ENCODE measurements at regions not wholly inside any gene's neighbourhood (a gene's known extent, or its start where the extent isn't known, plus 50 kb on each side); places are given as distances from the start of the nearest gene placed in this dataset.

- no peak overlapping the region for H2BK120ac ChIP-seq (ENCODE audit: insufficient read depth, low read length, poor library complexity)
- H3K9ac ChIP-seq (ENCODE audit: low read length): no peak overlapping the region
- H3K27me3 ChIP-seq (ENCODE audit: insufficient read depth, low read length): no peaks in the 10 kb centered on the region
- no peak overlapping the region for H3K4me3 ChIP-seq (ENCODE audit: low read depth, low read length)
- H3K14ac ChIP-seq (ENCODE audit: low read length): no peak overlapping the region
- H3K4me2 ChIP-seq (ENCODE audit: low read length): no peak overlapping the region
- DNase-seq: no peak
- H2AFZ ChIP-seq (ENCODE audit: insufficient read depth, low read length, poor library complexity): no peak overlapping the region
- no peaks in the 10 kb centered on the region for H3K36me3 ChIP-seq (ENCODE audit: control insufficient read depth in 1 of 2, insufficient read depth in 2 of 2, low read length in 2 of 2)
- no peaks in the 10 kb centered on the region for H3K79me2 ChIP-seq (ENCODE audit: control insufficient read depth, insufficient read depth, low read length, poor library complexity)
- H4K91ac ChIP-seq (ENCODE audit: low read depth, low read length): no peak overlapping the region
- no peak overlapping the region for H3K27ac ChIP-seq (ENCODE audit: low read depth, low read length)
- H4K12ac ChIP-seq (ENCODE audit: low read depth, low read length): no peak overlapping the region
- peaks cover 8% of the 10 kb centered on the region for H3K79me1 ChIP-seq (ENCODE audit: low read length)
- peaks cover 14 to 17% of the 10 kb centered on the region in 2 experiments for H3K4me1 ChIP-seq (ENCODE audit: control insufficient read depth in 1 of 2, insufficient read depth in 2 of 2, low read length in 2 of 2)
- no CpG with 5 or more reads among the region's 9 CpGs for WGBS (ENCODE audit: extremely low coverage, insufficient coverage, insufficient read length)
- no peak overlapping the region for H4K8ac ChIP-seq (ENCODE audit: low read depth, low read length)
- H3K4ac ChIP-seq (ENCODE audit: low read depth, low read length): no peak overlapping the region
- H3K9me3 ChIP-seq (ENCODE audit: insufficient read depth, low read depth, low read length): no peaks in the 10 kb centered on the region
- no peak overlapping the region for H2BK5ac ChIP-seq (ENCODE audit: low read depth, low read length, poor library complexity)
- H2BK12ac ChIP-seq (ENCODE audit: low read length): peak overlapping the region; percentile 61
- H2AK5ac ChIP-seq (ENCODE audit: low read length): no peak overlapping the region
- H3K23ac ChIP-seq (ENCODE audit: low read length): no peak overlapping the region
- H3K18ac ChIP-seq (ENCODE audit: low read length): no peak overlapping the region
These were observed 79.3 kb upstream of the MAP3K1 start for GRCh38 chr5:56735849-56736641.

- peak overlapping the region; percentile 27 for H3K27ac ChIP-seq (ENCODE audit: low read depth, low read length)
- no peak overlapping the region for H4K8ac ChIP-seq (ENCODE audit: low read depth, low read length)
- H3K4me1 ChIP-seq (ENCODE audit: control insufficient read depth in 1 of 2, insufficient read depth in 2 of 2, low read length in 2 of 2): peaks cover 14 to 17% of the 10 kb centered on the region in 2 experiments
- H3K27me3 ChIP-seq (ENCODE audit: insufficient read depth, low read length): no peaks in the 10 kb centered on the region
- no peak overlapping the region for H2BK5ac ChIP-seq (ENCODE audit: low read depth, low read length, poor library complexity)
- DNase-seq: peak; percentile 59 to 68
- H4K91ac ChIP-seq (ENCODE audit: low read depth, low read length): no peak overlapping the region
- H3K4me3 ChIP-seq (ENCODE audit: low read depth, low read length): no peak overlapping the region
- H2BK120ac ChIP-seq (ENCODE audit: insufficient read depth, low read length, poor library complexity): no peak overlapping the region
- H3K79me2 ChIP-seq (ENCODE audit: control insufficient read depth, insufficient read depth, low read length, poor library complexity): no peaks in the 10 kb centered on the region
- no peak overlapping the region for H2BK12ac ChIP-seq (ENCODE audit: low read length)
- H3K9ac ChIP-seq (ENCODE audit: low read length): no peak overlapping the region
- peaks cover 8% of the 10 kb centered on the region for H3K79me1 ChIP-seq (ENCODE audit: low read length)
- H3K36me3 ChIP-seq (ENCODE audit: control insufficient read depth in 1 of 2, insufficient read depth in 2 of 2, low read length in 2 of 2): no peaks in the 10 kb centered on the region
- no peak overlapping the region for H3K4me2 ChIP-seq (ENCODE audit: low read length)
- H3K9me3 ChIP-seq (ENCODE audit: insufficient read depth, low read depth, low read length): no peaks in the 10 kb centered on the region
- WGBS (ENCODE audit: extremely low coverage, insufficient coverage, insufficient read length): no CpG with 5 or more reads among the region's 2 CpGs
- no peak overlapping the region for H3K4ac ChIP-seq (ENCODE audit: low read depth, low read length)
- H2AFZ ChIP-seq (ENCODE audit: insufficient read depth, low read length, poor library complexity): no peak overlapping the region
- H4K12ac ChIP-seq (ENCODE audit: low read depth, low read length): no peak overlapping the region
- no peak overlapping the region for H2AK5ac ChIP-seq (ENCODE audit: low read length)
- H3K23ac ChIP-seq (ENCODE audit: low read length): no peak overlapping the region
- no peak overlapping the region for H3K18ac ChIP-seq (ENCODE audit: low read length)
- H3K14ac ChIP-seq (ENCODE audit: low read length): no peak overlapping the region
These were observed 81.2 kb upstream of the MAP3K1 start for GRCh38 chr5:56734091-56734694.

- H3K9me3 ChIP-seq (ENCODE audit: insufficient read depth, low read depth, low read length): no peaks in the 10 kb centered on the region
- no peak overlapping the region for H2AK5ac ChIP-seq (ENCODE audit: low read length)
- no peak overlapping the region for H4K8ac ChIP-seq (ENCODE audit: low read depth, low read length)
- H2BK120ac ChIP-seq (ENCODE audit: insufficient read depth, low read length, poor library complexity): no peak overlapping the region
- no peak overlapping the region for H3K14ac ChIP-seq (ENCODE audit: low read length)
- H2AFZ ChIP-seq (ENCODE audit: insufficient read depth, low read length, poor library complexity): no peak overlapping the region
- H2BK5ac ChIP-seq (ENCODE audit: low read depth, low read length, poor library complexity): no peak overlapping the region
- no peak overlapping the region for H3K4me2 ChIP-seq (ENCODE audit: low read length)
- peak overlapping the region; percentile 83 for H4K91ac ChIP-seq (ENCODE audit: low read depth, low read length)
- no peak overlapping the region for H3K23ac ChIP-seq (ENCODE audit: low read length)
- no peaks in the 10 kb centered on the region for H3K79me2 ChIP-seq (ENCODE audit: control insufficient read depth, insufficient read depth, low read length, poor library complexity)
- no peaks in the 10 kb centered on the region for H3K27me3 ChIP-seq (ENCODE audit: insufficient read depth, low read length)
- H3K9ac ChIP-seq (ENCODE audit: low read length): no peak overlapping the region
- H3K4me1 ChIP-seq (ENCODE audit: control insufficient read depth in 1 of 2, insufficient read depth in 2 of 2, low read length in 2 of 2): peaks cover 14 to 17% of the 10 kb centered on the region in 2 experiments
- H3K27ac ChIP-seq (ENCODE audit: low read depth, low read length): peak overlapping the region; percentile 29
- peaks cover 8% of the 10 kb centered on the region for H3K79me1 ChIP-seq (ENCODE audit: low read length)
- H3K4ac ChIP-seq (ENCODE audit: low read depth, low read length): no peak overlapping the region
- H4K12ac ChIP-seq (ENCODE audit: low read depth, low read length): no peak overlapping the region
- no peak overlapping the region for H3K4me3 ChIP-seq (ENCODE audit: low read depth, low read length)
- peak; percentile 4 to 41 for DNase-seq
- peak overlapping the region; percentile 9 for H2BK12ac ChIP-seq (ENCODE audit: low read length)
- no CpG with 5 or more reads among the region's 4 CpGs for WGBS (ENCODE audit: extremely low coverage, insufficient coverage, insufficient read length)
- H3K36me3 ChIP-seq (ENCODE audit: control insufficient read depth in 1 of 2, insufficient read depth in 2 of 2, low read length in 2 of 2): no peaks in the 10 kb centered on the region
- no peak overlapping the region for H3K18ac ChIP-seq (ENCODE audit: low read length)
These were observed 81.8 kb upstream of the MAP3K1 start for GRCh38 chr5:56733580-56733979.

GRCh38 chr5:56732121-56732520 is 83.2 kb upstream of the MAP3K1 start:
- Histone ChIP-seq H3K27ac (ENCODE audit: low read depth, low read length) (no peak overlapping the region), H3K4me1 (ENCODE audit: control insufficient read depth in 1 of 2, insufficient read depth in 2 of 2, low read length in 2 of 2) (peaks cover 14 to 17% of the 10 kb centered on the region in 2 experiments), H4K8ac (ENCODE audit: low read depth, low read length) (no peak overlapping the region), H2BK5ac (ENCODE audit: low read depth, low read length, poor library complexity) (no peak overlapping the region), H2BK12ac (ENCODE audit: low read length) (no peak overlapping the region), H3K14ac (ENCODE audit: low read length) (no peak overlapping the region), H3K27me3 (ENCODE audit: insufficient read depth, low read length) (no peaks in the 10 kb centered on the region), H3K4me3 (ENCODE audit: low read depth, low read length) (no peak overlapping the region), H3K18ac (ENCODE audit: low read length) (no peak overlapping the region), H4K12ac (ENCODE audit: low read depth, low read length) (no peak overlapping the region), H3K23ac (ENCODE audit: low read length) (no peak overlapping the region), H3K36me3 (ENCODE audit: control insufficient read depth in 1 of 2, insufficient read depth in 2 of 2, low read length in 2 of 2) (no peaks in the 10 kb centered on the region), H2BK120ac (ENCODE audit: insufficient read depth, low read length, poor library complexity) (no peak overlapping the region), H3K79me1 (ENCODE audit: low read length) (peaks cover 8% of the 10 kb centered on the region), H3K79me2 (ENCODE audit: control insufficient read depth, insufficient read depth, low read length, poor library complexity) (no peaks in the 10 kb centered on the region), H2AK5ac (ENCODE audit: low read length) (no peak overlapping the region), H3K4me2 (ENCODE audit: low read length) (no peak overlapping the region), H3K9ac (ENCODE audit: low read length) (no peak overlapping the region), H3K4ac (ENCODE audit: low read depth, low read length) (no peak overlapping the region), H4K91ac (ENCODE audit: low read depth, low read length) (no peak overlapping the region), H3K9me3 (ENCODE audit: insufficient read depth, low read depth, low read length) (no peaks in the 10 kb centered on the region), H2AFZ (ENCODE audit: insufficient read depth, low read length, poor library complexity) (no peak overlapping the region)
- WGBS (ENCODE audit: extremely low coverage, insufficient coverage, insufficient read length): no CpG with 5 or more reads among the region's 6 CpGs
- no peak for DNase-seq
